Adrenal gland (tissue), 9 donors: ENCODE measurements at regions not wholly inside any gene's neighbourhood (a gene's known extent, or its start where the extent isn't known, plus 50 kb on each side); places are given as distances from the start of the nearest gene placed in this dataset.

Experiments
- DNase-seq, 7 donors: peaks; one replicate each; pipeline ENCODE4 v3.0.0-alpha.2; 2019 to 2020
- H3K27ac ChIP-seq, 5 donors: fragments of 200-600 bp; sonication (generic) in 4 of 5; 1 replicate in 3 of 5; 2 replicates in 2 of 5; pipeline versions ENCODE4 v1.5.1 to v1.8.0; 2016 to 2020; ENCODE audit warnings: mild to moderate bottlenecking in 1 of 5
- H3K27me3 ChIP-seq: fragments of 200-600 bp; 2 replicates; pipeline ENCODE4 v1.8.0; 2021
- H3K36me3 ChIP-seq, 2 donors: fragments of 200-600 bp; replicated peaks in 1 of 2; 1 replicate in 1 of 2; 2 replicates in 1 of 2; pipeline versions ENCODE4 v1.5.1 to v1.8.0; 2018 to 2022
- H3K4me1 ChIP-seq, 2 donors: fragments of 200-600 bp; replicated peaks in 1 of 2; 1 replicate in 1 of 2; 2 replicates in 1 of 2; pipeline versions ENCODE4 v1.5.1 to v1.8.0; 2018 to 2021
- H3K4me3 ChIP-seq, 4 donors: fragments of 200-600 bp; sonication (generic) in 3 of 4; one replicate each; pipeline ENCODE4 v1.5.1; 2016 to 2018
- H3K9me3 ChIP-seq, 3 donors: fragments of 200-600 bp; sonication (generic) in 1 of 3; replicated peaks in 1 of 3; 1 replicate in 2 of 3; 2 replicates in 1 of 3; pipeline versions ENCODE4 v1.5.1 to v1.8.0; 2016 to 2021
- POLR2A ChIP-seq, 2 donors: fragments of 450-650 bp; IDR thresholded peaks; one replicate each; pipeline ENCODE4 v1.6.1; 2017; ENCODE audit warnings: antibody characterized with exemption in 2 of 2, mild to moderate bottlenecking in 2 of 2, moderate library complexity in 1 of 2
- WGBS, 4 donors: extraction: QIAGEN DNeasy Blood & Tissue Kit in 2 of 4; methylation state at CpG; one replicate each; pipeline versions ENCODE4 v1.1.5 to v1.1.7; 2013 to 2017; 5-methylcytosine and 5-hydroxymethylcytosine counted together
- intact Hi-C, 2 donors: fragments of 100-400 bp; cut with DNase I; formaldehyde crosslinking; loops; one replicate each; pipeline versions ENCODE4 v1.14.1 to v1.15.0; 2022 to 2023
- TF ChIP-seq, protein P1 (sequence below), 6 experiments: fragments of 450-650 bp in 4 of 6; fragments of 200-600 bp in 2 of 6; sonication (generic) in 1 of 6; IDR thresholded peaks; 1 replicate in 5 of 6; 2 replicates in 1 of 6; pipeline versions ENCODE4 v1.5.1 to v1.8.0; 2016 to 2021; ENCODE audit warnings: antibody characterized with exemption in 6 of 6, mild to moderate bottlenecking in 2 of 6, moderate library complexity in 1 of 6
- donor health status: healthy with polysubstance abuse.
- donor health status: Bipolar disorder and iron deficiency.
- donor health status: DM: yes; HTN: yes; CAD: no.
- donor health status: DM: no; HTN: no; CAD: no.
- donor health status: DM: no; HTN: no; CAD: no.

- peaks cover 0 to 45% of the 10 kb centered on the region in 2 donors for H3K4me1 ChIP-seq
- DNase-seq, result no peak
- no peaks in the 10 kb centered on the region for H3K27me3 ChIP-seq
- TF ChIP-seq, protein P1, sequence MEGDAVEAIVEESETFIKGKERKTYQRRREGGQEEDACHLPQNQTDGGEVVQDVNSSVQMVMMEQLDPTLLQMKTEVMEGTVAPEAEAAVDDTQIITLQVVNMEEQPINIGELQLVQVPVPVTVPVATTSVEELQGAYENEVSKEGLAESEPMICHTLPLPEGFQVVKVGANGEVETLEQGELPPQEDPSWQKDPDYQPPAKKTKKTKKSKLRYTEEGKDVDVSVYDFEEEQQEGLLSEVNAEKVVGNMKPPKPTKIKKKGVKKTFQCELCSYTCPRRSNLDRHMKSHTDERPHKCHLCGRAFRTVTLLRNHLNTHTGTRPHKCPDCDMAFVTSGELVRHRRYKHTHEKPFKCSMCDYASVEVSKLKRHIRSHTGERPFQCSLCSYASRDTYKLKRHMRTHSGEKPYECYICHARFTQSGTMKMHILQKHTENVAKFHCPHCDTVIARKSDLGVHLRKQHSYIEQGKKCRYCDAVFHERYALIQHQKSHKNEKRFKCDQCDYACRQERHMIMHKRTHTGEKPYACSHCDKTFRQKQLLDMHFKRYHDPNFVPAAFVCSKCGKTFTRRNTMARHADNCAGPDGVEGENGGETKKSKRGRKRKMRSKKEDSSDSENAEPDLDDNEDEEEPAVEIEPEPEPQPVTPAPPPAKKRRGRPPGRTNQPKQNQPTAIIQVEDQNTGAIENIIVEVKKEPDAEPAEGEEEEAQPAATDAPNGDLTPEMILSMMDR (IDR thresholded peaks at IDR 0.05), result no peak
- TF ChIP-seq POLR2A (IDR thresholded peaks at IDR 0.05), result no peak
- no peak overlapping the region for H3K4me3 ChIP-seq
- H3K27ac ChIP-seq, result peak overlapping the region in 3 of 5 donors; percentile 2 to 57 (median 28)
- WGBS, 4 donors, result 53 to 72% (median 60%) methylated on average over 1 of the region's 1 CpG
- no peaks in the 10 kb centered on the region for H3K36me3 ChIP-seq
- no peaks in the 10 kb centered on the region for H3K9me3 ChIP-seq
- intact Hi-C loops, result no loop called here
Observed at GRCh38 chr6:11432713-11433450, 104.7 kb upstream of the TMEM170B start.

DNA sequence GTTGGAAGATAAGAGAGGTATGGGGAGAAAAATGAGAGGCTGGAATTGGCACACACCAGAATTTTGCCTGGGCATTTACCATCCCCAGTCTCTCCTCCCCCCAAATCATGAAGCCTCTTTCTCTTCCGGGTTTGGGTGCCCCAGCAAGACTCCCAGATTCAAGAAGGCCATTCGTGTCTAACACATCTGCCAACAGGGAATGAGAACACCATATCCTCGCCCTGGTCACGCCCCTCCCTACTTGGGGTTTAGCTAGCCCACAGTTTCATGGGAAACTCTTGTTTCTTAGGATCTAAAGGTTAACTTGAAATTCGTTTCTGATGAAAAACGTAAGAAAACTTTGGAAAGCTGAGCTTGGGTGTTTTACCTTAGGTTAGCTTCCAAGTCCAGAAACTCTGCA lies 105.5 kb upstream of the TMEM170B start:
- DNase-seq, result no peak
- H3K4me1 ChIP-seq, result peaks cover 0 to 46% of the 10 kb centered on the region in 2 donors
- no peaks in the 10 kb centered on the region for H3K9me3 ChIP-seq
- TF ChIP-seq, protein P1 (IDR thresholded peaks at IDR 0.05), result no peak
- no peak for TF ChIP-seq POLR2A (IDR thresholded peaks at IDR 0.05)
- no peaks in the 10 kb centered on the region for H3K36me3 ChIP-seq
- peak overlapping the region in 3 of 5 donors; percentile 2 to 32 (median 28) for H3K27ac ChIP-seq
- no peak overlapping the region for H3K4me3 ChIP-seq
- no peaks in the 10 kb centered on the region for H3K27me3 ChIP-seq
- 75 to 86% (median 75%) methylated on average over 6 of the region's 6 CpGs for WGBS, 4 donors
- intact Hi-C loops, result no loop called here

- no peak for TF ChIP-seq POLR2A (IDR thresholded peaks at IDR 0.05)
- TF ChIP-seq, protein P1 (IDR thresholded peaks at IDR 0.05), result no peak
- Histone ChIP-seq H3K9me3 (no peaks in the 10 kb centered on the region), H3K27ac (peak overlapping the region in 1 of 5 donors; percentile 32), H3K27me3 (no peaks in the 10 kb centered on the region), H3K4me3 (no peak overlapping the region), H3K36me3 (no peaks in the 10 kb centered on the region), H3K4me1 (peaks cover 0 to 46% of the 10 kb centered on the region in 2 donors)
- intact Hi-C loops, result no loop called here
- no peak for DNase-seq
- 73 to 84% (median 79%) methylated on average over 6 of the region's 6 CpGs for WGBS, 4 donors
Observed at GRCh38 chr6:11431455-11431937, 106.1 kb upstream of the TMEM170B start.

DNA sequence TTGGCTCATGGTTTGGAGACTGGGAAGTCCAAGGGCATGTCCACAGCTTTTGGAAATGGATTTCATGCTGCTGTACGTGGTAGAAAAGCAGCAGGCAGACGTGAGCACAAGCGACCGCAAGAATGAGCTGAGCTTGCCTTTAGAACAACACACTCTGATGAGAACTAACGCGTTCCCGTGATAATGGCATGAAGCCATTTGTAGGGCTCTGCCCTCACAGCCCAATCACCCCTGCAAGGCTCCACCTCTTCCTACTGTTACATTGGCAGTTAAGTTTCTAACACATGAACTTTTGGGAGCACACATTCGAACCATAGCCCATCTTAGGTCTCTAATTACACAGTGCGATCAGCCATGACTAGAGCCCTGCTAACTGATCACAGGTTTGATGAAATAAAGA lies 107.5 kb upstream of the TMEM170B start:
- no peaks in the 10 kb centered on the region for H3K9me3 ChIP-seq
- no peak for DNase-seq
- H3K4me3 ChIP-seq, result no peak overlapping the region
- intact Hi-C loops, result no loop called here
- peaks cover 0 to 44% of the 10 kb centered on the region in 2 donors for H3K4me1 ChIP-seq
- no peaks in the 10 kb centered on the region for H3K36me3 ChIP-seq
- H3K27me3 ChIP-seq, result no peaks in the 10 kb centered on the region
- no peak for TF ChIP-seq POLR2A (IDR thresholded peaks at IDR 0.05)
- TF ChIP-seq, protein P1 (IDR thresholded peaks at IDR 0.05), result no peak
- H3K27ac ChIP-seq, result no peak overlapping the region
- WGBS, 4 donors, result 81 to 90% (median 82%) methylated on average over 9 of the region's 9 CpGs
